ENCODE measurements at regions not wholly inside any gene's neighbourhood (a gene's known extent, or its start where the extent isn't known, plus 50 kb on each side); places are given as distances from the start of the nearest gene placed in this dataset.

DNA sequence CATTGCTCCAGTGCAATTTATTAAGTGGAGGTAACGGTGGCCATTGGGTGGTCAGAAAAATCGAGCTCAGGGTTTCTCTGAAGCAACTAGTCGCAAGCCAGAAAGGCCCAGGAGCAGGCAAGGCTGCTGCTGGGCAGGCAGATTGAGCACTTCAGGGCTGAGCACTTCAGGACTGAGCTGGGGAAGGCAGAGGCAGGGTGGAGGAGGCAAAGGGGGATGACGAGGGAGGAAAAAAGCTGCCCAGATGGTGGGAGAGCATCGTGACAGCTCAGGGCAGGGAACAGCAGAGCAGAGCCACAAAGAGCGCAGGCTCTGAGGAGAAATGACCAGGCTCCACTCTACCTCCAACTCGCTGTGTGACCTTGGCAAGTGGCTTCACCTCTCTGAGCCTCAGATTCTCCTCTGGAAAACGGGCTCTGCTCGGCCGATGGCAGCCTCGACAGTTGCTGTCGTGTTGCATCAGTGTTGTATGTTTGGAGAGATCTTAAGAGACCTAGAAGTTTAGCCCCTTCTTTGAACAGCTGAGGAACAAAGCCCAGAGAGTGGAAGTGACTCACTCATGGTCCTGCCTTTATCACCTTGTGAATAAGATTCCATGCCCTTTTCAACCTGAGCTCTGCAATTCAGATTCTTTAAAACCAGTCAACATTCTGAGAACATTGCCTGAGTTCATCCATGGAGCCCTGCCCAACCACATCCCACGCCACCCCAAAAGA is 141.4 kb downstream of the SYF2 start:
- TF ChIP-seq, protein P1, sequence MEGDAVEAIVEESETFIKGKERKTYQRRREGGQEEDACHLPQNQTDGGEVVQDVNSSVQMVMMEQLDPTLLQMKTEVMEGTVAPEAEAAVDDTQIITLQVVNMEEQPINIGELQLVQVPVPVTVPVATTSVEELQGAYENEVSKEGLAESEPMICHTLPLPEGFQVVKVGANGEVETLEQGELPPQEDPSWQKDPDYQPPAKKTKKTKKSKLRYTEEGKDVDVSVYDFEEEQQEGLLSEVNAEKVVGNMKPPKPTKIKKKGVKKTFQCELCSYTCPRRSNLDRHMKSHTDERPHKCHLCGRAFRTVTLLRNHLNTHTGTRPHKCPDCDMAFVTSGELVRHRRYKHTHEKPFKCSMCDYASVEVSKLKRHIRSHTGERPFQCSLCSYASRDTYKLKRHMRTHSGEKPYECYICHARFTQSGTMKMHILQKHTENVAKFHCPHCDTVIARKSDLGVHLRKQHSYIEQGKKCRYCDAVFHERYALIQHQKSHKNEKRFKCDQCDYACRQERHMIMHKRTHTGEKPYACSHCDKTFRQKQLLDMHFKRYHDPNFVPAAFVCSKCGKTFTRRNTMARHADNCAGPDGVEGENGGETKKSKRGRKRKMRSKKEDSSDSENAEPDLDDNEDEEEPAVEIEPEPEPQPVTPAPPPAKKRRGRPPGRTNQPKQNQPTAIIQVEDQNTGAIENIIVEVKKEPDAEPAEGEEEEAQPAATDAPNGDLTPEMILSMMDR (IDR thresholded peaks at IDR 0.05): no peak
- TF ChIP-seq EZH2 (IDR thresholded peaks at IDR 0.05; ENCODE audit: borderline replicate concordance, insufficient read depth, low read depth, low read length, poor library complexity, severe bottlenecking): no peak
